ENCODE measurements at regions not wholly inside any gene's neighbourhood (a gene's known extent, or its start where the extent isn't known, plus 50 kb on each side); places are given as distances from the start of the nearest gene placed in this dataset.

GRCh38 chr5:178056935-178057334 is 56.4 kb upstream of the N4BP3 start:
- TF ChIP-seq, protein P1, sequence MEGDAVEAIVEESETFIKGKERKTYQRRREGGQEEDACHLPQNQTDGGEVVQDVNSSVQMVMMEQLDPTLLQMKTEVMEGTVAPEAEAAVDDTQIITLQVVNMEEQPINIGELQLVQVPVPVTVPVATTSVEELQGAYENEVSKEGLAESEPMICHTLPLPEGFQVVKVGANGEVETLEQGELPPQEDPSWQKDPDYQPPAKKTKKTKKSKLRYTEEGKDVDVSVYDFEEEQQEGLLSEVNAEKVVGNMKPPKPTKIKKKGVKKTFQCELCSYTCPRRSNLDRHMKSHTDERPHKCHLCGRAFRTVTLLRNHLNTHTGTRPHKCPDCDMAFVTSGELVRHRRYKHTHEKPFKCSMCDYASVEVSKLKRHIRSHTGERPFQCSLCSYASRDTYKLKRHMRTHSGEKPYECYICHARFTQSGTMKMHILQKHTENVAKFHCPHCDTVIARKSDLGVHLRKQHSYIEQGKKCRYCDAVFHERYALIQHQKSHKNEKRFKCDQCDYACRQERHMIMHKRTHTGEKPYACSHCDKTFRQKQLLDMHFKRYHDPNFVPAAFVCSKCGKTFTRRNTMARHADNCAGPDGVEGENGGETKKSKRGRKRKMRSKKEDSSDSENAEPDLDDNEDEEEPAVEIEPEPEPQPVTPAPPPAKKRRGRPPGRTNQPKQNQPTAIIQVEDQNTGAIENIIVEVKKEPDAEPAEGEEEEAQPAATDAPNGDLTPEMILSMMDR (IDR thresholded peaks at IDR 0.05), result no peak
- TF ChIP-seq POLR2AphosphoS5 (IDR thresholded peaks at IDR 0.05), result no peak
